Duodenal mucosa (tissue), 2 donors: ENCODE measurements at regions not wholly inside any gene's neighbourhood (a gene's known extent, or its start where the extent isn't known, plus 50 kb on each side); places are given as distances from the start of the nearest gene placed in this dataset.
"Not testable (repeated sequence)": the region's sequence is repeated elsewhere in the genome, so short reads cannot be mapped to it uniquely, and the experiment has no call there.

Experiments
- H3K27ac ChIP-seq: one replicate; pipeline ENCODE4 v1.7.0; 2013; ENCODE audit warnings: low read depth, low read length
- H3K27me3 ChIP-seq, 2 donors: one replicate each; pipeline ENCODE4 v1.7.0; 2013; ENCODE audit warnings: low read length in 2 of 2, control low read depth in 1 of 2; ENCODE audit not compliant: insufficient read depth in 2 of 2, control insufficient read depth in 1 of 2
- H3K36me3 ChIP-seq, 2 donors: one replicate each; pipeline ENCODE4 v1.7.0; 2013; ENCODE audit warnings: low read length in 2 of 2, control low read depth in 1 of 2; ENCODE audit not compliant: insufficient read depth in 2 of 2, control insufficient read depth in 1 of 2
- H3K4me1 ChIP-seq, 2 donors: one replicate each; pipeline ENCODE4 v1.7.0; 2013; ENCODE audit warnings: low read length in 2 of 2, control low read depth in 1 of 2; ENCODE audit not compliant: insufficient read depth in 2 of 2, control insufficient read depth in 1 of 2
- H3K4me3 ChIP-seq, 2 donors: one replicate each; pipeline ENCODE4 v1.7.0; 2013; ENCODE audit warnings: low read length in 2 of 2, low read depth in 1 of 2
- H3K9ac ChIP-seq, 2 donors: one replicate each; pipeline ENCODE4 v1.7.0; 2013; ENCODE audit warnings: low read length in 2 of 2, low read depth in 1 of 2
- H3K9me3 ChIP-seq, 2 donors: one replicate each; pipeline ENCODE4 v1.7.0; 2013; ENCODE audit warnings: low read length in 2 of 2, control low read depth in 1 of 2; ENCODE audit not compliant: control insufficient read depth in 1 of 2

DNA sequence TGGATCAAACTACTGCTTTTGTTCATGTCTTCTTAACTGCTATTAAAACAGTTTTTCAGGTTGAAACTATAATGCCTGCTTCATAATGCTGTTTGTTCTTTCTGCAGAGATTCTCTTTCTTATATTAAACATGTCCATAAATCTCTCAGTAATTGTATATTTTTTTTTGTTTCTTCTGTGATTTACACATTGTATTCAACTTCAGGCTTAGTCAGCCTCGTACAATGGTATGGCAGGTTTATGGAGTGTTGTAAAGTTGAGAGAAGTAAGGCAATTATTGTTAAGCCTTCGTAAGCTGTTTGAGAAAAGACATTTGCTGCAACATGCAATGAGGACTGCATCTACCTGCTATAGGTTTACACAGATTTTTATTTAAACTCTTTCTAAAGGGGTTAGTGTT lies 977.1 kb downstream of the DIPK2A start:
- no peaks in the 10 kb centered on the region for H3K4me1 ChIP-seq
- H3K4me3 ChIP-seq: no peak overlapping the region
- no peaks in the 10 kb centered on the region for H3K9me3 ChIP-seq
- no peaks in the 10 kb centered on the region for H3K27me3 ChIP-seq
- no peak overlapping the region for H3K27ac ChIP-seq
- H3K9ac ChIP-seq: no peak overlapping the region
- H3K36me3 ChIP-seq: no peaks in the 10 kb centered on the region

DNA sequence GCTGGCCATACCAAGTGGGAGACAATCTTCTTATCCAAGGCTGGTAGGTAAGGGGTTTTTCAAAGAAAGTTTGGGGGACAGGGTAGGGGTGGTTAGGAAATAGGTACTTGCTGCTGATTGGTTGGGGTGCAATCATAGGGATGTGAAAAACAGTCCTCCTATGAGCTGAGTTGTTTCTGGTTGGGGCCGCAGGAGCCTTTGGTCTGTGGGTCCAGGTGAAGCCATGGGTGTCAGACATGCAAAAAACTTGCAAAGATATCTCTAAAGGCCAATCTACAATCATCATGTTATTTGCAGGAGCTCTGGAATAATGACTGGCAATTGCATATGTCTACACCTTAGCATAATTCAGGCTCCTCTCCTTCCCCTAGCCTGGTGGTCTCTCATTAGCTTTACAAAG lies 982.3 kb downstream of the DIPK2A start:
- H3K4me3 ChIP-seq: no peak overlapping the region
- H3K27me3 ChIP-seq: no peaks in the 10 kb centered on the region
- H3K36me3 ChIP-seq: no peaks in the 10 kb centered on the region
- H3K27ac ChIP-seq: no peak overlapping the region
- no peaks in the 10 kb centered on the region for H3K4me1 ChIP-seq
- no peak overlapping the region for H3K9ac ChIP-seq
- H3K9me3 ChIP-seq: no peaks in the 10 kb centered on the region

DNA sequence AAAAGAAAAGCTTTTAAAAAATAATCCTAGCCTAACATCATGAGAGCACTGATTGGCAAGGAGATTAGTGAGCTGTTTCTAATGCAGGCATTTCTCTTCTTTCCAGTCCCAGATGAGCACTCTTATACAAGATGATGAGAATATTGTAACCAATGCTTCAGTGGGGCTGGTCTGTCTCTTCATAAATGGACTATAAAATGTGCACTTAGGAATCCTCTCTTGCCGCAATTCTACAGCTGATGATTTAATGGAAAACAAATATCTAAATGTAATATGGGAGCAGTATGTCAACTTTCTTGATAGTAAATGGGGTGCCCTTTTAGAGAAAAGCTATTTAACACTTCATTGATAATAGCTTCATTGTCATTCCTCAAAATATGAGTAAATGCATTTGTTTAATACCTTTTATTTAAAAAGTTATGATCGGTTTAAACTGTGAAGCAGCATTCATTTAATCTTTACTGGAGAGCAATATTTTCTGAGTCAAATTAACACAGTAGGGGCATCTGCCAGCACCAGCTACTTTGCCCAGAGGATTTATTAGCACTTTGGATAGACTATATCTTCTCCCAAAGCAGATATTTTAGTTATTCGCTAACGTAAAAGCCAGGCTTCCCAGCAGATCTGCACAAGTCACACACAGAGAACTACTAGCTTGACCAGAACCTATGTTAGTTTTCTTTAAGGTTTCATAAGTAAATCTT lies 985.9 kb downstream of the DIPK2A start:
- Histone ChIP-seq H3K27ac (no peak overlapping the region), H3K9ac (no peak overlapping the region), H3K36me3 (no peaks in the 10 kb centered on the region), H3K9me3 (no peaks in the 10 kb centered on the region), H3K4me3 (no peak overlapping the region), H3K27me3 (no peaks in the 10 kb centered on the region), H3K4me1 (no peaks in the 10 kb centered on the region)

DNA sequence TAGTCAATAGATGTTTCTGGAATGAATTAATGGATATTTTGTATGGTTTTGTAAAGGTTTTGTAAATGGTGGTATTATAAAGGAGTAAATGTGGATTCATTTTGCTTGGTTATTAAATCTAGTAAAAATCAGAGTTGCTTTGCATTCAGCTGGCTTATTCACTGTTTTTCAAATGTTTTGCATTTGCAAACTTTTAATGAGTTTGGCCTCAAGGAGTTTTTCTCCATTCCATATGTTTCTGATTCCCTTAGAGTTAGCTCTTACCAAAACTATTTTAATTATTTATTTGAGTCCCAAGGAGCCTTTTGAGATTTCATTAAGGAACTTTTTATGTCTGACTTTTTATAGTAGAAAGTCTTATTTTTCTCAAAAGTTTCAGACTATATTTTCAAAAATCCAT lies 992.2 kb downstream of the DIPK2A start:
- H3K27ac ChIP-seq: no peak overlapping the region
- H3K27me3 ChIP-seq: no peaks in the 10 kb centered on the region
- no peaks in the 10 kb centered on the region for H3K36me3 ChIP-seq
- no peak overlapping the region for H3K4me3 ChIP-seq
- no peaks in the 10 kb centered on the region for H3K4me1 ChIP-seq
- H3K9ac ChIP-seq: no peak overlapping the region
- H3K9me3 ChIP-seq: no peaks in the 10 kb centered on the region

DNA sequence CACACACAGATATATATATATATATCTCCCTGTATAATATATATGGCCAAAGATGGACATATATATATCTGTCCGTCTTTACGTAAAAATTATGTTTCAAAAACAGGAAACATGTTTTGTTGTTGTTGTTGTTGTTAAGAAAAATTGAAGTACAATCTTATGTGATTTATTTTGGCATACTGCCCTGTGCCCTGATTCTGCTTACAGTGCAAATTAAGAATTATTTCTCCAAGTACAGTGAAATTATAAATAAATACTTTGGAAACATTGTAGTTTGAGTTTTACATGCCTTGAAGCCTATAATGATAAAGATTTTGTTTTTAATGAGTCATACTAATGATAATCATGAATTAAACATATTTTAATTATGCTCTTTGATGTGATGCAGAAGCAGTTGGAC lies 994.9 kb downstream of the DIPK2A start:
- Histone ChIP-seq H3K9me3 (no peaks in the 10 kb centered on the region), H3K9ac (no peak overlapping the region), H3K4me3 (no peak overlapping the region), H3K27ac (no peak overlapping the region), H3K36me3 (no peaks in the 10 kb centered on the region), H3K27me3 (no peaks in the 10 kb centered on the region), H3K4me1 (no peaks in the 10 kb centered on the region)

DNA sequence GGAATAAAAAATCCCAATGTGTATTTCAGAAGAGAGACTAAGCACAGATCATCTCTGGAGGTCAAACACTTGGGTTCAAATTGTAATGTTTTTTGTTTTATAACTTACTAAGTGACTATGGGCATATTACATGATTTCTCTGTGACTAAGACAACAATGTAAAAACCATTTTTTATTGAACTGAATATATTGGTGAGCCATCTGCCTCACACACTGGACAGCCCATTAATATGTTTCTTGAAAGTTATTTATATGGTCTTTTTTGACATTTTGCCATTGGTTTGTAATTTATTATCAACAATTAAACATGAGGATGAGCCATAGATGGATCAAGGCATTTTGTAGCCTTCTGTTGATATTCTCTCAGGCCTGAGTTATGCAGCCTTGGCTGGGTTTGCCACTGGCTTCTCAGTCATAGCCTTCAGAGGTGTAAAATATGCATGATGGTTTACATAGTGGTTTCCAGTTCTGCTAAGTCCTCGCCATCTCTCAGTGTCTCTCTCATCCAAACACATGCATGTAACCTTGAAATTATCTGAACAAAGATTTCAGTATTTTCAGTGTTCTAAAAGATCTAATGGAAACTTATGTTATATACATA lies 997.2 kb downstream of the DIPK2A start:
- Histone ChIP-seq H3K4me3 (no peak overlapping the region), H3K9ac (no peak overlapping the region), H3K4me1 (no peaks in the 10 kb centered on the region), H3K9me3 (no peaks in the 10 kb centered on the region), H3K27me3 (no peaks in the 10 kb centered on the region), H3K36me3 (no peaks in the 10 kb centered on the region), H3K27ac (no peak overlapping the region)

DNA sequence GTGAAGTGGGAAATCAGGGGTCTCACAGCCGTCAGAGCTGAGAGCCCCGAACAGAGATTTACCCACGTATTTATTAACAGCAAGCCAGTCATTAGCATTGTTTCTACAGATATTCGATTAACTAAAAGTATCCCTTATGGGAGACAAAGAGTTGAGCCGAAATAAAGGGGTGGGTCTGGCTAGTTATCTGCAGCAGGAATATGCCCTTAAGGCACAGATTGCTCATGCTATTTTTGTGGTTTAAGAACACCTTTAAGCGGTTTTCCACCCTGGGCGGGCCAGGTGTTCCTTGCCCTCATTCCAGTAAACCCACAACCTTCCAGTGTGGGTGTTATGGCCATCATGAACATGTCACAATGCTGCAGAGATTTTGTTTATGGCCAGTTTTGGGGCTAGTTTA lies 1012.9 kb downstream of the DIPK2A start:
- H3K27me3 ChIP-seq, H3K27ac ChIP-seq, H3K36me3 ChIP-seq, H3K4me1 ChIP-seq, H3K9me3 ChIP-seq, H3K4me3 ChIP-seq, H3K9ac ChIP-seq: not testable (repeated sequence)

DNA sequence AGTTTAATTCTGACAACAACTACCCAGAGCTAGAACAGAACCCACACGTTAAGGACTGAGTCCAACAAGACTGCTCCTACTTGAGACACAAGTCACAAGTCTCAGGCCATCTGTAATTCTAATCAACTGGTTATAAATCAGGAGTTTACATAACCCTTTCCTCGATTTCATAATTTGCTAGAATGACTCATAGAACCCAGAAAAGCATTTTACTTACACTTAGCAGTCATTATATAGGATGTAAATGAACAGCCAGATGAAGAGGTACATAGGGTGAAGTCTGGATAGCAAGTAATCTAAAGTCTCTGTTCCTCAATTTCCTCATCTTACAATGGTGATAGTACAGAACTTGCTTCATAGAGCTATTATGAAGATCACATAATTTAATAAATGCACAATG lies 1018.2 kb downstream of the DIPK2A start:
- Histone ChIP-seq H3K9me3 (no peaks in the 10 kb centered on the region), H3K27ac (no peak overlapping the region), H3K9ac (no peak overlapping the region), H3K4me3 (no peak overlapping the region), H3K36me3 (no peaks in the 10 kb centered on the region), H3K27me3 (no peaks in the 10 kb centered on the region), H3K4me1 (no peaks in the 10 kb centered on the region)

DNA sequence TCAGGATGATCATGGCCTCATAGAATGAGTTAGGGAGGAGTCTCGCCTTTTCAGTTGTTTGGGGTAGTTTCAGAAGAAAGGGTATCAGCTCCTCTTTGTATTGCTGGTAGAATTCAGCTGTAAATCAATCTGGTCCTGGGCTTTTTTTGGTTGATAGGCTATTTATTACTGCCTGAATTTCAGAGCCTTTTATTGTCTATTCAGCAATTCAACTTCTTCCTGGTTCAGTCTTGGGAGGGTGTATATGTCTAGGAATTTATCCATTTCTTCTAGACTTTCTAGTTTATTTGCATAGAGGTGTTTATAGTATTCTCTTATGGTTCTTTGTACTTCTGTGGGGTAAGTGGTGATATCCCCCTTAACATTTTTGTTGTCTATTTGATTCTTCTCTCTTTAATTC lies 1024.2 kb downstream of the DIPK2A start:
- no peaks in the 10 kb centered on the region for H3K27me3 ChIP-seq
- H3K9ac ChIP-seq: no peak overlapping the region
- no peaks in the 10 kb centered on the region for H3K36me3 ChIP-seq
- H3K27ac ChIP-seq: no peak overlapping the region
- H3K9me3 ChIP-seq: no peaks in the 10 kb centered on the region
- H3K4me3 ChIP-seq: no peak overlapping the region
- H3K4me1 ChIP-seq: no peaks in the 10 kb centered on the region

DNA sequence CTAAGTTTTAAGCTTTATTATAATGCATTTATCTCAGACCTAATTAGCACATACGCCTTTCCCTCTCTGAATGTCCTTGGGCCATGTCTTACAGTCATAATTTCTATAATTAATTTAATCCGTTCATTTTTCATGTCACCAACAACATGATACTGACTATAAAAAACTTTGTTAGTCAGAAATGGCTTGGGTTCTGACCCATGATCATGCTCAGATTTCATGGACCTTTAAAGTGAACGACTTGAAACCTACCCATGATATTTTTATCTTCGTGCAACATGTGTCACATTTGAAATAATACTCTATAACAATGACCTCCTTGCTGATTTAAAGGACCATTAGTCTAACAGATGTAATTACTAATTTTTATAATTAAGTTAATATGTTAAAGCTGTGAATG lies 1033.8 kb downstream of the DIPK2A start:
- H3K4me3 ChIP-seq: no peak overlapping the region
- no peaks in the 10 kb centered on the region for H3K27me3 ChIP-seq

More for the DNA sequence above, 1033.8 kb downstream of the DIPK2A start:
- no peak overlapping the region for H3K9ac ChIP-seq
- no peak overlapping the region for H3K27ac ChIP-seq
- H3K36me3 ChIP-seq: no peaks in the 10 kb centered on the region
- H3K4me1 ChIP-seq: no peaks in the 10 kb centered on the region
- no peaks in the 10 kb centered on the region for H3K9me3 ChIP-seq
